Ovary (tissue), 7 donors: ENCODE measurements at regions not wholly inside any gene's neighbourhood (a gene's known extent, or its start where the extent isn't known, plus 50 kb on each side); places are given as distances from the start of the nearest gene placed in this dataset.

Source experiments
- DNase-seq, 5 donors: peaks; one replicate each; pipeline ENCODE4 v3.0.0-alpha.2; 2019 to 2020
- H3K27ac ChIP-seq, 2 donors: fragments of 200-600 bp; one replicate each; pipeline versions ENCODE4 v1.5.1 to v1.8.0; 2019 to 2022
- H3K27me3 ChIP-seq: fragments of 200-600 bp; one replicate; pipeline ENCODE4 v1.8.0; 2022
- H3K36me3 ChIP-seq: fragments of 200-600 bp; sonication (generic); one replicate; pipeline ENCODE4 v1.5.1; 2019
- H3K4me1 ChIP-seq: one replicate; pipeline ENCODE4 v1.8.1; 2013; ENCODE audit warnings: mild to moderate bottlenecking, moderate library complexity; ENCODE audit not compliant: insufficient read depth
- H3K4me3 ChIP-seq: fragments of 200-600 bp; sonication (generic); one replicate; pipeline ENCODE4 v1.5.1; 2017
- H3K9me3 ChIP-seq, 2 donors: fragments of 200-600 bp in 1 of 2; sonication (generic) in 1 of 2; one replicate each; pipeline versions ENCODE4 v1.5.1 to v1.8.1; 2013 to 2019; ENCODE audit warnings: mild to moderate bottlenecking in 1 of 2, moderate library complexity in 1 of 2
- EP300 ChIP-seq: sonication (generic); formaldehyde crosslinking; IDR thresholded peaks from one replicate; pipeline ENCODE4 v1.6.1; 2017; ENCODE audit warnings: antibody characterized with exemption
- POLR2A ChIP-seq: fragments of 450-650 bp; IDR thresholded peaks from one replicate; pipeline ENCODE4 v1.6.1; 2017; ENCODE audit warnings: antibody characterized with exemption, mild to moderate bottlenecking, moderate library complexity
- WGBS, 3 donors: extraction: QIAGEN DNeasy Blood & Tissue Kit in 1 of 3; methylation state at CpG; one replicate each; pipeline versions ENCODE4 v1.1.5 to v1.1.7; 2013 to 2017; 5-methylcytosine and 5-hydroxymethylcytosine counted together
- intact Hi-C, 4 donors: fragments of 100-400 bp; cut with DNase I; formaldehyde crosslinking; loops; one replicate each; pipeline versions ENCODE4 v1.11.0 to v1.15.1; 2022 to 2023
- TF ChIP-seq, protein P1 (sequence below), 3 donors: fragments of 450-650 bp in 2 of 3; fragments of 200-600 bp in 1 of 3; IDR thresholded peaks; one replicate each; pipeline versions ENCODE4 v1.5.1 to v1.8.0; 2016 to 2022; ENCODE audit warnings: antibody characterized with exemption in 3 of 3, mild to moderate bottlenecking in 1 of 3
- donor health status: DM: no; HTN: no; CAD: no; lungs with moderate emphysema.
- donor health status: DM: no; HTN: no; CAD: no.
- donor health status: Bipolar disorder and iron deficiency.
- donor health status: DM: no; HTN: no; CAD: no.
- donor health status: DM: yes; HTN: yes; CAD: no.

DNA sequence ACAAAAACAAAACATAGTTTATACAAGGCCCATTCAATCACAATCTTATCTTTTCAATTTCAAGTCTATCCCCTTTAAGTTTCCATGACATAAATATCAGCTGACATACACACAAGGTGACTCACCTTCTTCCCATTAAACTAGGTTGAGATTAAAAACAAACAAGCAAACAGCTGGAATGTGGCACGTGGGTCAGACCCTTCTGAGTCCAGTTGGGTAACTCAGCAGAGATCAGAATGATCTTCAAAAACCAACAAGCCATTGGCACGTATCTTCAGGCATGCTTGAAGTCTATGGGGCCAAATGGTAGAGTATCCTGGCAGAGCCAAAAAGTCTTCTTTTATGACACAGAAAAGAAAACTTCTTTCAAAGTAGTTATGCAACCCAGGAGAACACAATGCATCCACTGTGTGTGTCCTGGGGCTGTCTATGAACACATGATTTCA lies 603.5 kb upstream of the CITED2 start:
- DNase-seq = no peak
- Histone ChIP-seq H3K27me3 (no peaks in the 10 kb centered on the region), H3K36me3 (no peaks in the 10 kb centered on the region), H3K4me3 (no peak overlapping the region), H3K27ac (no peak overlapping the region), H3K4me1 (peaks cover 8% of the 10 kb centered on the region), H3K9me3 (no peaks in the 10 kb centered on the region)
- 63 to 72% (median 70%) methylated on average over 2 of the region's 2 CpGs for WGBS, 3 donors
- TF ChIP-seq EP300 (no peak), POLR2A (no peak)
- TF ChIP-seq, protein P1, sequence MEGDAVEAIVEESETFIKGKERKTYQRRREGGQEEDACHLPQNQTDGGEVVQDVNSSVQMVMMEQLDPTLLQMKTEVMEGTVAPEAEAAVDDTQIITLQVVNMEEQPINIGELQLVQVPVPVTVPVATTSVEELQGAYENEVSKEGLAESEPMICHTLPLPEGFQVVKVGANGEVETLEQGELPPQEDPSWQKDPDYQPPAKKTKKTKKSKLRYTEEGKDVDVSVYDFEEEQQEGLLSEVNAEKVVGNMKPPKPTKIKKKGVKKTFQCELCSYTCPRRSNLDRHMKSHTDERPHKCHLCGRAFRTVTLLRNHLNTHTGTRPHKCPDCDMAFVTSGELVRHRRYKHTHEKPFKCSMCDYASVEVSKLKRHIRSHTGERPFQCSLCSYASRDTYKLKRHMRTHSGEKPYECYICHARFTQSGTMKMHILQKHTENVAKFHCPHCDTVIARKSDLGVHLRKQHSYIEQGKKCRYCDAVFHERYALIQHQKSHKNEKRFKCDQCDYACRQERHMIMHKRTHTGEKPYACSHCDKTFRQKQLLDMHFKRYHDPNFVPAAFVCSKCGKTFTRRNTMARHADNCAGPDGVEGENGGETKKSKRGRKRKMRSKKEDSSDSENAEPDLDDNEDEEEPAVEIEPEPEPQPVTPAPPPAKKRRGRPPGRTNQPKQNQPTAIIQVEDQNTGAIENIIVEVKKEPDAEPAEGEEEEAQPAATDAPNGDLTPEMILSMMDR (IDR thresholded peaks at IDR 0.05) = no peak
- intact Hi-C loops = no loop called here

GRCh38 chr6:139973669-139974344 lies 599.4 kb upstream of the CITED2 start:
- WGBS, 3 donors = 9 to 30% (median 10%) methylated on average over 3 of the region's 3 CpGs
- peak overlapping the region in 1 of 2 donors; percentile 20 for H3K27ac ChIP-seq
- no peak overlapping the region for H3K4me3 ChIP-seq
- H3K36me3 ChIP-seq = no peaks in the 10 kb centered on the region
- H3K27me3 ChIP-seq = no peaks in the 10 kb centered on the region
- H3K9me3 ChIP-seq = no peaks in the 10 kb centered on the region
- intact Hi-C loops = no loop called here
- H3K4me1 ChIP-seq = peaks cover 2% of the 10 kb centered on the region
- no peak for DNase-seq
- no peak for TF ChIP-seq EP300
- TF ChIP-seq, protein P1 (IDR thresholded peaks at IDR 0.05) = no peak
- no peak for TF ChIP-seq POLR2A

- Histone ChIP-seq H3K27ac (no peak overlapping the region), H3K27me3 (no peaks in the 10 kb centered on the region), H3K9me3 (no peaks in the 10 kb centered on the region), H3K4me1 (peaks cover 2% of the 10 kb centered on the region), H3K36me3 (no peaks in the 10 kb centered on the region), H3K4me3 (no peak overlapping the region)
- no peak for DNase-seq
- TF ChIP-seq POLR2A (no peak), EP300 (no peak)
- TF ChIP-seq, protein P1 (IDR thresholded peaks at IDR 0.05) = no peak
- WGBS, 3 donors = 94 to 97% (median 96%) methylated on average over 2 of the region's 2 CpGs
- intact Hi-C loops = no loop called here
Measured at GRCh38 chr6:139972116-139972515, 597.7 kb upstream of the CITED2 start.

DNA sequence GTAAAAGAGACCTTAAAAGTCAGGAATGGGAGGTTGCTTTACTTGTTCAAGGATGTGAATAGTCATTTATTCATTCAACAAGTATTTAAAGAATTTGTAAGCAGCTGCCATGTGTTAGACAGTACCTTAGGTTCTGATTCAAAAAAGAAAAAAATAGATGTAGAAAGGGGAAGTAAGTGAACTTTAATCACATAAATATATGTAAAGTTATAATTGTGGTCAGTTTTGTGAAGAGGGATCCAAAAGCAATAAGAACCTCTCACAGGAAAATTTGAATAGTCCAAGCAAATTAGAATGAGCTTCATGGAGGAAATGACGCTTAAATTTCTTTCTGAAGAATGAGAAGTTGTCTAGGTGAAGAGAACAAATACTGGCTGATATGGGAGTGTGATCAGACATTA lies 596.1 kb upstream of the CITED2 start:
- no peaks in the 10 kb centered on the region for H3K36me3 ChIP-seq
- no peaks in the 10 kb centered on the region for H3K27me3 ChIP-seq
- no peak for DNase-seq
- no peak overlapping the region for H3K27ac ChIP-seq
- 85 to 95% (median 87%) methylated on average over 1 of the region's 1 CpG for WGBS, 3 donors
- intact Hi-C loops = no loop called here
- TF ChIP-seq POLR2A (no peak), EP300 (no peak)
- TF ChIP-seq, protein P1 (IDR thresholded peaks at IDR 0.05) = no peak
- no peak overlapping the region for H3K4me3 ChIP-seq
- peaks cover 2% of the 10 kb centered on the region for H3K4me1 ChIP-seq
- H3K9me3 ChIP-seq = no peaks in the 10 kb centered on the region
